Keratinocyte (primary cell): ENCODE measurements at regions not wholly inside any gene's neighbourhood (a gene's known extent, or its start where the extent isn't known, plus 50 kb on each side); places are given as distances from the start of the nearest gene placed in this dataset.

Experiments
- EZH2 ChIP-seq: IDR thresholded peaks from one replicate; pipeline ENCODE4 v1.6.1; 2012; ENCODE audit warnings: inconsistent platforms, mild to moderate bottlenecking, low read length, moderate library complexity
- TF ChIP-seq, protein P1 (sequence below), 3 experiments: IDR thresholded peaks in 1 of 3; conservative IDR thresholded peaks in 1 of 3; optimal IDR thresholded peaks in 1 of 3; 2 replicates in 2 of 3; 3 replicates in 1 of 3; pipeline versions ENCODE3 to v1.5.1; 2011; ENCODE audit warnings: low read length in 3 of 3, mild to moderate bottlenecking in 3 of 3, moderate library complexity in 2 of 3, control low read depth in 1 of 3, inconsistent platforms in 1 of 3; ENCODE audit not compliant: insufficient read depth in 2 of 3; ENCODE audit errors: extremely low read depth in 1 of 3

DNA sequence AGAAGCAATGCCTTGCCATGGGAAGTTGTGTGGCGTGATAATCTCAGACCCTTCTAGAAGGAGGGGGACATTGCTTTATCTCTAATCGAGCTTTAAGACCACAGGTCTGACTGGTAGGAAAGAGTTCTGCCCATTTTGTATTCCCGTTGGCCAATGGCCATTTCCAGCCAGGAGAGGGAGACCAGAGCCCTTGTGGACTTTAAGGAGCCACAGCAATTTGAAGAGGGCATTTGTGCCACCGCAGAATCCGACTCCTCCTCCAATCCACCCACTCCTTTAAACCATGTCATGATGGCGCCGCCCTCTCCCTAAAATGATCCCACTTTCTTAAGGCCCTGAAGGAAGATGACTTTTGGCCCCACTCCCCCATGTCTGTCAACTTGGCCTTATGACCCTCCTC is 560.5 kb upstream of the ADAMTS16 start:
- TF ChIP-seq, protein P1, sequence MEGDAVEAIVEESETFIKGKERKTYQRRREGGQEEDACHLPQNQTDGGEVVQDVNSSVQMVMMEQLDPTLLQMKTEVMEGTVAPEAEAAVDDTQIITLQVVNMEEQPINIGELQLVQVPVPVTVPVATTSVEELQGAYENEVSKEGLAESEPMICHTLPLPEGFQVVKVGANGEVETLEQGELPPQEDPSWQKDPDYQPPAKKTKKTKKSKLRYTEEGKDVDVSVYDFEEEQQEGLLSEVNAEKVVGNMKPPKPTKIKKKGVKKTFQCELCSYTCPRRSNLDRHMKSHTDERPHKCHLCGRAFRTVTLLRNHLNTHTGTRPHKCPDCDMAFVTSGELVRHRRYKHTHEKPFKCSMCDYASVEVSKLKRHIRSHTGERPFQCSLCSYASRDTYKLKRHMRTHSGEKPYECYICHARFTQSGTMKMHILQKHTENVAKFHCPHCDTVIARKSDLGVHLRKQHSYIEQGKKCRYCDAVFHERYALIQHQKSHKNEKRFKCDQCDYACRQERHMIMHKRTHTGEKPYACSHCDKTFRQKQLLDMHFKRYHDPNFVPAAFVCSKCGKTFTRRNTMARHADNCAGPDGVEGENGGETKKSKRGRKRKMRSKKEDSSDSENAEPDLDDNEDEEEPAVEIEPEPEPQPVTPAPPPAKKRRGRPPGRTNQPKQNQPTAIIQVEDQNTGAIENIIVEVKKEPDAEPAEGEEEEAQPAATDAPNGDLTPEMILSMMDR (optimal IDR thresholded peaks at IDR 0.05 in 1 of 3, IDR thresholded peaks at IDR 0.05 in 1 of 3, conservative IDR thresholded peaks at IDR 0.05 in 1 of 3; ENCODE audit: extremely low read depth in 1 of 3, insufficient read depth in 2 of 3, low read length in 3 of 3) = no peak
- no peak for TF ChIP-seq EZH2
